Ovary (tissue), 7 donors: ENCODE measurements at regions not wholly inside any gene's neighbourhood (a gene's known extent, or its start where the extent isn't known, plus 50 kb on each side); places are given as distances from the start of the nearest gene placed in this dataset.

ENCODE experiments used
- DNase-seq, 5 donors: peaks; one replicate each; pipeline ENCODE4 v3.0.0-alpha.2; 2019 to 2020
- H3K27ac ChIP-seq, 2 donors: fragments of 200-600 bp; one replicate each; pipeline versions ENCODE4 v1.5.1 to v1.8.0; 2019 to 2022
- H3K27me3 ChIP-seq: fragments of 200-600 bp; one replicate; pipeline ENCODE4 v1.8.0; 2022
- H3K36me3 ChIP-seq: fragments of 200-600 bp; sonication (generic); one replicate; pipeline ENCODE4 v1.5.1; 2019
- H3K4me1 ChIP-seq: one replicate; pipeline ENCODE4 v1.8.1; 2013; ENCODE audit warnings: mild to moderate bottlenecking, moderate library complexity; ENCODE audit not compliant: insufficient read depth
- H3K4me3 ChIP-seq: fragments of 200-600 bp; sonication (generic); one replicate; pipeline ENCODE4 v1.5.1; 2017
- H3K9me3 ChIP-seq, 2 donors: fragments of 200-600 bp in 1 of 2; sonication (generic) in 1 of 2; one replicate each; pipeline versions ENCODE4 v1.5.1 to v1.8.1; 2013 to 2019; ENCODE audit warnings: mild to moderate bottlenecking in 1 of 2, moderate library complexity in 1 of 2
- EP300 ChIP-seq: sonication (generic); formaldehyde crosslinking; IDR thresholded peaks from one replicate; pipeline ENCODE4 v1.6.1; 2017; ENCODE audit warnings: antibody characterized with exemption
- POLR2A ChIP-seq: fragments of 450-650 bp; IDR thresholded peaks from one replicate; pipeline ENCODE4 v1.6.1; 2017; ENCODE audit warnings: antibody characterized with exemption, mild to moderate bottlenecking, moderate library complexity
- WGBS, 3 donors: extraction: QIAGEN DNeasy Blood & Tissue Kit in 1 of 3; methylation state at CpG; one replicate each; pipeline versions ENCODE4 v1.1.5 to v1.1.7; 2013 to 2017; 5-methylcytosine and 5-hydroxymethylcytosine counted together
- intact Hi-C, 4 donors: fragments of 100-400 bp; cut with DNase I; formaldehyde crosslinking; loops; one replicate each; pipeline versions ENCODE4 v1.11.0 to v1.15.1; 2022 to 2023
- TF ChIP-seq, protein P1 (sequence below), 3 donors: fragments of 450-650 bp in 2 of 3; fragments of 200-600 bp in 1 of 3; IDR thresholded peaks; one replicate each; pipeline versions ENCODE4 v1.5.1 to v1.8.0; 2016 to 2022; ENCODE audit warnings: antibody characterized with exemption in 3 of 3, mild to moderate bottlenecking in 1 of 3
- donor health status: DM: no; HTN: no; CAD: no; lungs with moderate emphysema.
- donor health status: DM: no; HTN: no; CAD: no.
- donor health status: Bipolar disorder and iron deficiency.
- donor health status: DM: no; HTN: no; CAD: no.
- donor health status: DM: yes; HTN: yes; CAD: no.

DNA sequence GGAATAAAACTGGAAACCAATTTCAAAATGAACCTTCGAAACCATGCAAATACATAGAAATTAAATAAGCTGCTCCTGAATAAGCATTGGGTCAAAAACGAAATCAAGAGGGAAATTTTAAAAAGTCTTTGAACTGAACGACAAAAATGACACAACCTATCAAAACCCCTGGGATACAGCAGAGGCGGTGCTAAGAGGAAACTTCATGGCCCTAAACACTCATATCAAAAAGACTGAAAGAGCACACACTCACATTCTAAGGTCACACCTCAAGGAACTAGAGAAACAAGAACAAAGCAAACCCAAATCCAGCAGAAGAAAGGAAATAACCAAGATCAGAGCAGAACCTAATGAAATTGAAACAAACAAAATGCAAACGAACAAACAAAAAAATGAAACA is 85.2 kb upstream of the CDC42BPA start:
- Histone ChIP-seq H3K4me3 (no peak overlapping the region), H3K9me3 (no peaks in the 10 kb centered on the region), H3K36me3 (no peaks in the 10 kb centered on the region), H3K27ac (no peak overlapping the region), H3K4me1 (no peaks in the 10 kb centered on the region), H3K27me3 (no peaks in the 10 kb centered on the region)
- no peak for DNase-seq
- 67 to 84% (median 69%) methylated on average over 5 of the region's 5 CpGs for WGBS, 3 donors
- intact Hi-C loops, result no loop called here
- TF ChIP-seq, protein P1, sequence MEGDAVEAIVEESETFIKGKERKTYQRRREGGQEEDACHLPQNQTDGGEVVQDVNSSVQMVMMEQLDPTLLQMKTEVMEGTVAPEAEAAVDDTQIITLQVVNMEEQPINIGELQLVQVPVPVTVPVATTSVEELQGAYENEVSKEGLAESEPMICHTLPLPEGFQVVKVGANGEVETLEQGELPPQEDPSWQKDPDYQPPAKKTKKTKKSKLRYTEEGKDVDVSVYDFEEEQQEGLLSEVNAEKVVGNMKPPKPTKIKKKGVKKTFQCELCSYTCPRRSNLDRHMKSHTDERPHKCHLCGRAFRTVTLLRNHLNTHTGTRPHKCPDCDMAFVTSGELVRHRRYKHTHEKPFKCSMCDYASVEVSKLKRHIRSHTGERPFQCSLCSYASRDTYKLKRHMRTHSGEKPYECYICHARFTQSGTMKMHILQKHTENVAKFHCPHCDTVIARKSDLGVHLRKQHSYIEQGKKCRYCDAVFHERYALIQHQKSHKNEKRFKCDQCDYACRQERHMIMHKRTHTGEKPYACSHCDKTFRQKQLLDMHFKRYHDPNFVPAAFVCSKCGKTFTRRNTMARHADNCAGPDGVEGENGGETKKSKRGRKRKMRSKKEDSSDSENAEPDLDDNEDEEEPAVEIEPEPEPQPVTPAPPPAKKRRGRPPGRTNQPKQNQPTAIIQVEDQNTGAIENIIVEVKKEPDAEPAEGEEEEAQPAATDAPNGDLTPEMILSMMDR (IDR thresholded peaks at IDR 0.05), result no peak
- TF ChIP-seq POLR2A (no peak), EP300 (no peak)

DNA sequence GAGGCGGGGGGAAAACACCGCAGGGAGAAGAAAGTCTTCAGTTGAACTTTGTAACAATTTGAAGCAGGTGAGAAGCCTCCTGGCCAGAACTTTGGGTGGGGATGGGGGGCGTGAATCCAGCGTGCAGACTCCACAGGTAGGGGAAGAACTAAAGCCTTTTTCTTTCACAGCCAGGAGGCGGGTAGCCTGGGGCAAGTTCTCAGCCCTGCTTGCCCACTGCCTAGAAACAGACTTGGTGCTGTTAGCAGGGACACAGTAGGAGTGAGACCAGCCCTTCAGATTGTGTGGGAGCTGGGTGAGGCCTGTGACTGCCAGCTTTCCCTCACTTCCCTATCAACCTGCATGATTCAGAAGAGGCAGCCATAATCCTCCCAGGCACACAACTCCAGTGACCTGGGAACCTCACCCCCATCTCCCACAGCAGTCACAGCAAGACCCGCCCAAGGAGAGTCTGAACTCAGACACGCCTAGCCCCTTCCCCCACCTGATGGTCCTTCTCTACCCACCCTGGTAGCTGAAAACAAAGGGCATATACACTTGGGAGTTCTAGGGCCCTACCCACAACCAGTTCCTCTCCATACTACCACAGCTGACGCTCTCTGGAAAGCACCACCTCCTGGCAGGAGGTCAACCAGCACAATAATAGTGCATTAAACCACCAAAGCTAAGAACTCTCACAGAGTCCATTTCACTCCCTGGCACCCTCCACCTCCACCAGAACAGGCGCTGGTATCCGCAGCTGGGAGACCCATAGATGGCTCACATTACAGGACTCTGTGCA is 83.5 kb upstream of the CDC42BPA start:
- H3K9me3 ChIP-seq, result no peaks in the 10 kb centered on the region
- H3K4me3 ChIP-seq, result no peak overlapping the region
- TF ChIP-seq POLR2A, result no peak
- TF ChIP-seq EP300, result no peak
- TF ChIP-seq, protein P1 (IDR thresholded peaks at IDR 0.05), result no peak
- H3K36me3 ChIP-seq, result no peaks in the 10 kb centered on the region
- intact Hi-C loops, result no loop called here
- WGBS, 3 donors, result 95 to 96% (median 95%) methylated on average over 10 of the region's 10 CpGs
- no peak overlapping the region for H3K27ac ChIP-seq
- H3K4me1 ChIP-seq, result no peaks in the 10 kb centered on the region
- no peak for DNase-seq
- no peaks in the 10 kb centered on the region for H3K27me3 ChIP-seq

DNA sequence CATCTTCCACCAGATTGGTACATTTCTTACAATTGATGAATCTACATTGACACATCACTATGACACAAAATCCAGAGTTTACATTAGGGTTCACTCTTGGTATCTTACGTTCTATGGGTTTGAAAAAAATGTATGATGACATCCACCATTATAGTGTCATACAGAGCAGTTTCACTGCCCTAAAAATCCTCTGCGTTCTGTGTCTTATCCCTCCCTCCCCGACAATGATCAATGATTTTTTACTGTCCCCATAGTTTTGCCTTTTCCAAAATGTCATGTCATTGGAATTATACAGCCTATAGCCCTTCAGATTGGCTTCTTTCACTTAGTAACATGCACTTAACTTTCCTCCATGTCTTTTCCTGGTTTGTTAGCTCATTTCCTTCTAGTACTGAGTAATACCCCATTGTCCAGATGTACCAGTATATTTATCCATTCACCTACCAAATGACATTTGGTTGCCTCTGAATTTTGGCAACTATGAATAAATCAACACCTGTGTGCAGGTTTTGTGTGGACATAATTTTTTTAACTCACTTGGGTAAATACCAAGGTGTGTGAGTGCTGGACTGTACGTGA is 80.9 kb upstream of the CDC42BPA start:
- Histone ChIP-seq H3K27ac (no peak overlapping the region), H3K9me3 (no peaks in the 10 kb centered on the region), H3K36me3 (no peaks in the 10 kb centered on the region), H3K4me1 (no peaks in the 10 kb centered on the region), H3K27me3 (no peaks in the 10 kb centered on the region), H3K4me3 (no peak overlapping the region)
- intact Hi-C loops, result no loop called here
- WGBS, 3 donors, result 66 to 88% (median 82%) methylated on average over 4 of the region's 4 CpGs
- no peak for DNase-seq
- no peak for TF ChIP-seq POLR2A
- TF ChIP-seq EP300, result no peak
- TF ChIP-seq, protein P1 (IDR thresholded peaks at IDR 0.05), result no peak

DNA sequence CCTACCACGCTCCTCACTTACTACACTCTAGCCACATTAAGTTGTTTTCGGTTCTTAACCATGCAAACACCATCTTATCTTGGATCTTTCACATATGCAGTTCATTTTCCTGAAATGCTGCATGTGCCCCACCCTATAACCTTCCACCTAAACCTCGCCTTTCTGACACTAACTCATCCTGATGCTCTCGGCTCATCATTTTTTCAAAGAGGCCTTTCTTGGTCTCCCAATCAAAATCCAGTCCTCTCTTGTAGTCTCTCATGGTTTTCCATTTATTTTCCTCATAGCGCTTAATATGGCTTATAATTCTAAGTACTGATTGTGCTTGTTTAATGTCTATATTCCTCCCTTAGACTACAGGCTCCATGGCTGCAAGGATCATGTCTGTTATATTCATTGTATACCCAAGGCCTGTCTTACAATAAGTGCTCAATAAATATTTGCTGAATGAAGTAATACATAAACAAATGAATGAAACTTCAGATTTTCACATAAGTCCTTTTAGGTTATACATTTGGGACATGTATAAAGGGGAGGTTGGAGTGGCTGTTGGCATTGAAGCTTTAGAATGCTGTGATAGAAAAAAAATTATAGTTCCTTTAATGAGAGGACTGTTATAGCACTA is 79.2 kb upstream of the CDC42BPA start:
- DNase-seq, result no peak
- Histone ChIP-seq H3K27me3 (no peaks in the 10 kb centered on the region), H3K4me3 (no peak overlapping the region), H3K36me3 (no peaks in the 10 kb centered on the region), H3K9me3 (no peaks in the 10 kb centered on the region), H3K4me1 (no peaks in the 10 kb centered on the region), H3K27ac (no peak overlapping the region)
- intact Hi-C loops, result no loop called here
- 92 to 93% (median 93%) methylated on average over 5 of the region's 5 CpGs for WGBS, 3 donors
- TF ChIP-seq POLR2A (no peak), EP300 (no peak)
- TF ChIP-seq, protein P1 (IDR thresholded peaks at IDR 0.05), result no peak
